ENCODE measurements at regions not wholly inside any gene's neighbourhood (a gene's known extent, or its start where the extent isn't known, plus 50 kb on each side); places are given as distances from the start of the nearest gene placed in this dataset.
"Not testable (repeated sequence)": the region's sequence is repeated elsewhere in the genome, so short reads cannot be mapped to it uniquely, and the experiment has no call there.

- DNase-seq (ENCODE audit: low read depth in 2 of 2), result not testable (repeated sequence)
These were observed 141.1 kb downstream of the SLCO4C1 start for GRCh38 chr5:102154791-102155605.

- no peak for DNase-seq (ENCODE audit: low read depth in 2 of 2)
These were observed 141.8 kb downstream of the SLCO4C1 start for GRCh38 chr5:102154291-102154690.

GRCh38 chr5:102153003-102153759 is 142.9 kb downstream of the SLCO4C1 start:
- DNase-seq (ENCODE audit: low read depth in 2 of 2), result no peak

GRCh38 chr5:102139029-102139428 is 157.1 kb downstream of the SLCO4C1 start:
- DNase-seq (ENCODE audit: low read depth in 2 of 2), result no peak

- no peak for DNase-seq (ENCODE audit: low read depth in 2 of 2)
These were observed 157.8 kb downstream of the SLCO4C1 start for GRCh38 chr5:102138243-102138653.

GRCh38 chr5:102130890-102131289 is 165.2 kb downstream of the SLCO4C1 start:
- no peak for DNase-seq (ENCODE audit: low read depth in 2 of 2)

- no peak for DNase-seq (ENCODE audit: low read depth in 2 of 2)
These were observed 165.7 kb downstream of the SLCO4C1 start for GRCh38 chr5:102130386-102130785.

- no peak for DNase-seq (ENCODE audit: low read depth in 2 of 2)
These were observed 176.8 kb downstream of the SLCO4C1 start for GRCh38 chr5:102119252-102119651.

- no peak for DNase-seq (ENCODE audit: low read depth in 2 of 2)
These were observed 180.3 kb downstream of the SLCO4C1 start for GRCh38 chr5:102115736-102116135.

GRCh38 chr5:102114525-102115069 is 181.5 kb downstream of the SLCO4C1 start:
- DNase-seq (ENCODE audit: low read depth in 2 of 2), result no peak

- no peak for DNase-seq (ENCODE audit: low read depth in 2 of 2)
These were observed 188.2 kb downstream of the SLCO4C1 start for GRCh38 chr5:102107865-102108264.

- DNase-seq (ENCODE audit: low read depth in 2 of 2), result no peak
These were observed 189.5 kb downstream of the SLCO4C1 start for GRCh38 chr5:102106599-102106998.

- no peak for DNase-seq (ENCODE audit: low read depth in 2 of 2)
These were observed 196.2 kb downstream of the SLCO4C1 start for GRCh38 chr5:102099766-102100331.

GRCh38 chr5:102099083-102099482 is 197.0 kb downstream of the SLCO4C1 start:
- not testable (repeated sequence) for DNase-seq (ENCODE audit: low read depth in 2 of 2)

- not testable (repeated sequence) for DNase-seq (ENCODE audit: low read depth in 2 of 2)
These were observed 197.5 kb downstream of the SLCO4C1 start for GRCh38 chr5:102098606-102099005.

GRCh38 chr5:102090770-102091169 is 205.3 kb downstream of the SLCO4C1 start:
- DNase-seq (ENCODE audit: low read depth in 2 of 2), result no peak

- no peak for DNase-seq (ENCODE audit: low read depth in 2 of 2)
These were observed 206.2 kb downstream of the SLCO4C1 start for GRCh38 chr5:102089883-102090282.

- DNase-seq (ENCODE audit: low read depth in 2 of 2), result no peak
These were observed 208.2 kb downstream of the SLCO4C1 start for GRCh38 chr5:102087906-102088305.

- no peak for DNase-seq (ENCODE audit: low read depth in 2 of 2)
These were observed 215.8 kb downstream of the SLCO4C1 start for GRCh38 chr5:102080288-102080687.

GRCh38 chr5:102077920-102078319 is 218.2 kb downstream of the SLCO4C1 start:
- no peak for DNase-seq (ENCODE audit: low read depth in 2 of 2)

GRCh38 chr5:102069974-102070373 is 226.1 kb downstream of the SLCO4C1 start:
- no peak for DNase-seq (ENCODE audit: low read depth in 2 of 2)

- no peak for DNase-seq (ENCODE audit: low read depth in 2 of 2)
These were observed 227.2 kb downstream of the SLCO4C1 start for GRCh38 chr5:102068870-102069269.
